Activated CD4-positive, alpha-beta T cell treated with anti-CD3 and anti-CD28 coated beads, Interleukin-10, Interleukin-2, amounts not matched to agents 100 ng/mL and 50 ng/mL, durations not matched to agents 16 hours and 8 hours (primary cell): ENCODE measurements at regions not wholly inside any gene's neighbourhood (a gene's known extent, or its start where the extent isn't known, plus 50 kb on each side); places are given as distances from the start of the nearest gene placed in this dataset.

Source experiments
- DNase-seq: peaks from one replicate; pipeline ENCODE4 v3.0.0-alpha.2; 2020

DNA sequence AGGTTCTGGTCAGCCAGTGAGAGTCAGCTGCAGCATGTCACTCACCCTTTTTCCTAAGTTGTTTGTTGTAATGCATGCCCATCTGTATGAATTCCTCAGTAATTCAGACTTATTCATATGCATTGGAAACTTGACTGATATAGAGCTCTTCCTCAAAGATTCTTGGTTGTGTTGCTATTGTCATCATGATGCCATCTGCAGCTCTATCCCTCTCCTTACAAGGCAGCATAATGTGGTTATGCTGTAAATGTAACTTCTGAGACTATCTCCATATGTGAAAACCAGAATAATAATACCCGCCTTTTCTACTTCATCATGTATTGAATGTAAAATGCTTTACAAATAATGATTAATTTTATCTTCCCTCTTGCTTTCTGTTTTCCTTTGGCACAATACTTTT is 252.6 kb upstream of the MTPN start:
- no peak for DNase-seq

DNA sequence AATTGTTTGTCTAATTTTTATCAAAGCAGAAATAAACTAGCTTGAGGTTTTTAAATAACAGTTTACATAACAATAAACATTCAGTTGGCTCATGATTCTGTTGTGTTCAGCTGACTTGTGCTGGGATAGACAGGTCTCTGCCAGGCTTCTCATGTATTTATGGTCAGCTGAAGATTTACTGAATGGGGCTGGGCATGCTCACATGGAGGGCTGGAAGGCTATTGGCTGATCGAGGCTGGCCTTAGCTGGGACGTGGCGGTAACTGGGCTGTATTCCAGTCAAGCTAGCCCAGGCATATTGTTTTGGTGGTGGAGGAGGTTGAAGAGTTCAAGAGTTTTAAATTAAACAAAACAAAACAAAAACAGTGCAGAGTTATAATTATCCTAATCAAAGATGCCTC is 251.0 kb upstream of the MTPN start:
- no peak for DNase-seq

DNA sequence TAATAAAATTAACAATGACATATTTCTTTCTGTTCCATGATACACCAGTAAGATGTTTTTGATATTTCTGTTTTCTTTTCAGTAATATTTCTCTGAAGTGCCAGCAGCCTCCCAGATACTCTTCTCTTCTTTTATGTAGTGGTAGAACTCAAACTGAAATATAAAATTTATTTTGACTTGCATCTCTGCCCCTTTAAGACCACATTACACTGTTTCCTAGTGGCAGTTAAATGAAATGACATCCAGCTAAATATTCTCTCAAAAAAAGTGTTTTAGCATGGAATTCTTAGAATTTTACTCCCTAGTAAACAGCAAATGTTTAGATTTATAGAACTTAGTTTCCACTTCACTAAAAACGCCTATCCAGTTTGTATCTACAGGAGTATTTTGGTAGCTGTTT is 237.2 kb upstream of the MTPN start:
- no peak for DNase-seq

DNA sequence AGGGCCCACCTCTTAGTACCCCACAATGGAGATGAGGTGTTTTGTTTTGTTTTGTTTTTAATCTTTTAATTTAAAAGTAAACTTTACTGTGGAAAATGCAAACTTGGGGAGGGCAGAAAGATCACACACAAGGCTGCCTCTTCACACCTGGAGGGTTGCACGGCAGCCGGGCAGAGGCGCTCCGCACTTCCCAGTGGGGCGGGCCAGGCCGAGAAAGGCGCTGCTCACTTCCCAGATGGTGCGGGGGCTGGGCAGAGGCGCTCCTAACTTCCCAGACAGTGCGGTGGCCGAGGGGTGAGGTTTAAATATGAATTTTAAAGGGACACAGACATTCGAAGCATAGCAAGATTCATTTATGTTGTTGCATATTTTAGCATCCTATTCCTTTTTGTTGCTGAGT is 235.9 kb upstream of the MTPN start:
- DNase-seq, result no peak

DNA sequence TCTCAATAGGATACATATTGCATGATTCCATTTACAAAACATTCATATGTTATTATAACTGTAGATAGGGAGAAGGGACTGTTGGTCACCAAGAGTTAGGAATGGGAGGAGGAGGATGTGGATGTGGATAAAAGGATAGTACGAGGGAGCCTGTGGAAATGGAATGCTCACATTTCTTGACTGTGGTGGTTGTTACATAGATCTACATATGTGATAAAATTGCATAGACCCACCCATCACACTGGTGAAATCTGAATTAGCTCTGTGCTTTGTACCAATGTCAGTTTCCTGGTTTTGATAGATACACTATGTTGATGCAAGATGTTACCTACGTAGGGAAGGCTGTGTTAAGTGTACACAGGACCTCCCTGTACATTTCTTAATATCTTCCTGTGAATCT is 233.5 kb upstream of the MTPN start:
- DNase-seq, result no peak

DNA sequence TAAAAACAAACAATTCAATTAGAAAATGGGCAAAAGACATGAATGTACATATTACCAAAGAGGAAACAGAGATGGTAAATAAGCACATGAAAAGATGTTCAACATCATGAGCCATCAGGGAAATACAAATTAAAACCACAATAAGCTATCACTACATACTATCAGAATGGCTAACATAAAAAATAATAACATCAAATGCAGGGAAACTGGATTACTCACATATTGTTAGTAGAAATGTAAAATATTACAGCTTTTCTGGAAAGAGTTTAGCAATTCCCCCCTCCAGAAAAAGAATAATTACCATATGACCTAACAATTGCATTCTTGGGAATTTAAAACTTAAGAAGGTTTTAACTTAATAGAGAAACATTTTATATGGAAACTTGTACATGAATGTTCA is 232.9 kb upstream of the MTPN start:
- no peak for DNase-seq

DNA sequence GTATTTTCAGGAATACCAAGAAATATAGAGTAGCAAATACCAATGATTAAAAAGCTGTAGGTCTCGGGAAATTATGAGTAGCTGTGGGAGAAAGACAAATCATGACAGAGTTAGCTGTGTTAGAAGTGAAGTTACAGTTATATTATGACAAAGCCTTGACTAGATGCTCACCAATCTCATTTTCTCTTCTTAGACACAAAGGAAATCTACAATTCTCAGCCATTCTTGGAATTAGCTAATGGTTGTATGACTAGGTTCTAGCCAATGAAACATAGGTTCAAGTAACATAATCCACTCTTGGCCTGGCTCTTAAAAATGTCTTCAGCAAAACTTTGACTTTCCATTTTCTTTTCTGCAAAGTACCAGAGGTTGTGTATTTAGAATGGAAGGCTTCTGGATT is 228.8 kb upstream of the MTPN start:
- DNase-seq, result no peak

DNA sequence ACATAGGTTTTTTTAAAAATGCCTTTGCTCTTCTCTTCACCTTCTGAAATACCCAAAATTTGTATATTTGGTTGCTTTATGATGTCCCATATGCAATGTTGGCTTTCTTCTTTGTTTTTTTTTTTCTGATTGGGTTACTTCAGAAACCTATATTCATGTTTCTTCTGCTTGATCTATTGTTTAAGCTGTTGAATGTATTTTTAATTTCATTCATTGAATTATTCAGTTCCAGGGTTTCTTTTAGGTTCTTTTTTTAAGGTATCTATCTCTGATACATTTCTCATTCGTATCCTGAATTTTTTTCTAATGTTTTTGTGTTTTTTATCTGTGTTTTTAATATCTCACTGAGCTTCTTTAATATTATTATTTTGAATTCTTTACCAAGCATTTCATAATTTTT is 221.0 kb upstream of the MTPN start:
- no peak for DNase-seq

DNA sequence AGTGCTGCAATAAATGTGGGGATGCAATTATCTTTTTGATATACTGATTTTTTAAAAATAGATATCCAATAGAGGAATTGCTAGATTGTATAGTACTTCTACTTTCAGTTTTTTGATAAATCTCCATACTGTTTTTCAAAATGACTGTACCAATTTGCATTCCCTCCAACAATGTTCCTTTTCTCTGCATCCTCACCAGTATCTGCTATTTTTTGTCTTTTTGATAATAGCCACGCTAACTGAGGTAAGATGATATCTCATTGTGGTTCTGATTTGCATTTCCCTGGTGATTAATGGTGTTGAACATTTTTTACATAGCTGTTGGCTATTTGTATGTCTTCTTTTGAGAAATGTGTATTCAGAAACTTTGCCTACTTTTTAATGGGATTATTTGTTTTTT is 217.7 kb upstream of the MTPN start:
- DNase-seq, result no peak

DNA sequence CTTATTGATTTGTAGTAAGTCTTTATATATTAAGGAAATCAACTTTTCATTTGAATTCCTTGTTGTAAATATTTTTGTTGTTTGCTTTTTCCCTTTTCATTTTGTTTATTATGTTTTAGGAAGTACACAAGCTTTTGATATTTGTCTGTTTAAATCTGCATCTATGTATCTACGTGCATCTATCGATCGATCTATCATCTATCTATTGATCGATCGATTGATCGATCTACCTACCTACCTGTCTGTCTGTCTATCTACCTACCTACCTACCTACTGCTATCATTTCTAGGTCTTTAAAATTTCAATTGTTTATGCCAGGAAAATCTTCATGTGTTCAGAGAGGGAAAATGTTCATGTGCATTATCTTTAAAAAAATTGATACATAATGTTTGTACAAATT is 216.8 kb upstream of the MTPN start:
- DNase-seq, result no peak

DNA sequence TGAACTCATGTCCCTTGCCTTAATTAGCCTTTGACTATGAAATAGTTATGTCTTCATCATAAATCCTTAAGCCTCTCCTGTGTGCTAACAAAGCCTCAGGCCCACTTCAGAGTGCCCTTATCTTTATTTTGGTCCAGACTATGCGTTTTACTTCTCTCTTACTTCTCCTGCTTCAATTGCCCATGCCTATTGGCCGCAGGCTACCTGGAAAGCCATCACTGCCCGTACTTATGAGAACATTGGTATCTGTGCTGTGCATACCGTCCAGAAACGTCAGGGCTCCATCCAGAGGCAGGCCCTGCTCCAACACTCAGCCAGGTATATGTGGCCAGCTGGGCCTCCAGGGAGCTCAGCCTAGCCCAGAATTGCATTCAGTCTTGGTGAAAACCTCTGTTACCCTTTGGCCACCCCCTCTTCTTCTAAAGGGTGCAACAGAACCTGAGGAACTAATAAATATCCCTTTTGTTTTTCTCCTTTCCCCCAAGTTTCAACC is 212.4 kb upstream of the MTPN start:
- no peak for DNase-seq

DNA sequence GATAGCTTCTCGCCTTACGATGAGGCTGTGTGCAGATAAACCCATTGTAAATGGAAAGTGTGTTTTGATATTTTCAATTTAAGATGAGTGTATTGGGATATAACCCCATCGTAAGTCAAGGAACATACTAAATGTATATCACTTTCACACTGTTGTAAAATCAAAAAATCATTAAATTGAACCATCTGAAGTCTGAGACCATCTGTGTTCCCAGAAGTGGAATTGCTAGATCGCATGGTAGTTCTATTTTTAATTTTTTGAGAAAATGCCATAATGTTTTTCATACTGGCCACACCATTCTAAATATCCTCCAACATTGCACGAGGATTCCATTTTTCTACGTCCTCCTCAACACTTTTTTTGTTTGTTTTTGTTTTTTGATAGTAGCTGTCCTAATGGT is 209.1 kb upstream of the MTPN start:
- no peak for DNase-seq

DNA sequence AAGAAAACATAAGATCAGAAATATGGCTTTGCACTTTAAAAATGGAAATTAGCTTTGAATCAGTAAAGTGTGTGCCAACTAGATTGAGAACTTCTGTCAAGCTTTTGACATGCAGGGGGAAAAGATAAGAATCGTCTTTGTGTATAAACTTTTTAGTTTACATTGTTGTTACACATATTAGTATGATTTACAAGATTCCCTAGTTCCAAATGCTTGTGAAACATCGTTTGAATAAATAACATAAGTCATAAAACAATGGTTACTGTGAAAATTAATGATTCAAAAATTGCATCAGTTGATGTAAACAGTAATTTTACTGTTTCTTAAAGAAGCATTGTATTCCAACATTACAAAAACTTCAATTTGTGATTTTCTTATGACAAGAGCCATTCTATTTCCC is 207.6 kb upstream of the MTPN start:
- DNase-seq, result no peak

DNA sequence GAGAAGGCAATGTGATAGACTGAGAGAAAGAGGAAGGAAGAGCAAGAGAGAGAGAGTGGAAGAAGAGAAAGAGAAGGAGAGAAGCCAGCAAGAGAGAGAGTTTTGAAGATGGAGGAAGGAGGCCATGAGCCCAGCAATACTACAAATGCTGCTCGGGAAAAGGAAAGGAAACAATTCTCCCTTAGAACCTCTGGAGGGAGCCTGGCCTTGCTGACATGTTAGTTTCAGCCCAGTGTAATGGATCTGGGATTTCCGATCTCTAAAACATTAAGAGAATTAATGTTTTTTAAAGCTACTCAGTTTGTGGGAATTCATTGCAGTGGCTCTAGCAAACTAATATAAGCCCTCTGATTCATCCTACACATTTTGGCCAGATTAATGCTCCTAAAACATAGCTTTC is 206.8 kb upstream of the MTPN start:
- DNase-seq, result no peak

DNA sequence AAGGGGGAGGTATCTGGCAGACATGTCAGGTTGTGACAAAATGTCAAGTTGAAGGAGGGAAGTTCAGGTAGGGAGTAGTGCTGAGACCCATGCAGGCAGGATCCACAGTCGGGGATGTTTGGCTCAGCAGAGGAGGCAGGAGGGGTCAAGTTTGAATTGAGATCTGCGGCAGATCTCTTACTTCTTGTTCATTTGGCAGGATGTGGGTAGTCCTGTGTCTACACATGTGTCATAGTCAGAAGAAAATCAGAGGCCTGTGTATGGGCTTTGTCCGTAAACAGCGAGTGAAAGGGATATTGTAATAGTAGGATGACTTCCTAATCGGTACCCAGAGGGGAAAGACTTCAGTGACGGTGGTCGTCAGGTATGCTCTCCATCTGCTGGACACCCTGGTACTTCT is 203.8 kb upstream of the MTPN start:
- no peak for DNase-seq

DNA sequence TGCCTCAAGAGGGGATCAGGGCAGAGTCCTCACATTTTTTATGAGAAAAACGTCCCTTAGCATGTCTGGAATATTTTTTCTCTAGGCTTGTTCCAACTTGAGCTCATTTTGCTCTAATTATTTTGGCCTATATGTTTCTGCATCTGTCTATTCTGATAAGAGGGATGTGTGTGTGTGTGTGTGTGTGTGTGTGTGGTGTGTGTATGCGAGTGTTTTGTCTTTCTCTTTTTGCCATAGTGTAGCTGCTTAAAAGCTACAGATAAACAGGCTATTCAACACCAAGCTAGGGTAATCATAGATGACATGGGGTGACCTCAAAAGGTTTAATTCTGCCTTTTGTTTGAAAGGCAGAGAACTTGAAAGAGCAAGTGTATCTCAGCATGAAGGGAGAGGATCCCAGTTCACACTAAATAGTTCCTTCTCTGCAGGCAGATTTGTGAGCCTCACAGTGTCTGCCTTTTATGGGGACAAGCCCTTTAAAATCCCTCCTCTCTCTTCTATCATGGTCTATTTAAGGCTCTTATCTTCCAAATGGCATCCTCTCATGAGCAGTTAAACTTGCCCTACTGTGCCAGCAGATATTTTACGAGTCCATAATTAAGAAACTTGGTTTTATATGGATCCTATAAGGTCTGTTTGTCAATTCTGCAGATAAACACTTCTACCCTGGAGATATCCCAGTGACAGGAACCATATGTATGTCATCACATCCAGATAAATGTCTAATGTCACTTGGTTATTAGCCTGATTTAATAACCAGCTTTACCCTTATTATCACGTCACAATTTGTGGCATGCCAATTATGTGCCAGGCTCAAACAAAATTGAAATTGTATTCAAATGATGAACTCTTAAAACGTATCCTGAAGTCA is 202.9 kb upstream of the MTPN start:
- no peak for DNase-seq

DNA sequence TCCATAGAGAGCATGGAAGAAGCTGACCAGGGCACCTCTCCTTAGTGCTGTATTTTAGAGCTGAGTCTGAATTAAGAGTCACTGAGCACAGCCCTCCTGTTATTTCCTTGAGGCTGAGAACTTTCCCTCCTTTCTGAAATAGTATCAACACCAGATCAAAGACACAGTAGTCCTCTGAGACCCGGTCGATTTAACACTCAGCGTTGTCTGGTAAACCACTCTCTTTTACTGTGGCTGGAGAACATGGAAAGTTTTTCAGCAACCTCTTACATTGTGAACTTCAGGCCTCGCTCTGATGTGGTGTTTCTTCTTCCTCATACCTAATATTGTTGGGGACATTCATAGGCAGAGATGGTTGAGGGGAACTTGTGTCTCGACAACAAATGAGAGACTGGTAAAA is 202.0 kb upstream of the MTPN start:
- no peak for DNase-seq

DNA sequence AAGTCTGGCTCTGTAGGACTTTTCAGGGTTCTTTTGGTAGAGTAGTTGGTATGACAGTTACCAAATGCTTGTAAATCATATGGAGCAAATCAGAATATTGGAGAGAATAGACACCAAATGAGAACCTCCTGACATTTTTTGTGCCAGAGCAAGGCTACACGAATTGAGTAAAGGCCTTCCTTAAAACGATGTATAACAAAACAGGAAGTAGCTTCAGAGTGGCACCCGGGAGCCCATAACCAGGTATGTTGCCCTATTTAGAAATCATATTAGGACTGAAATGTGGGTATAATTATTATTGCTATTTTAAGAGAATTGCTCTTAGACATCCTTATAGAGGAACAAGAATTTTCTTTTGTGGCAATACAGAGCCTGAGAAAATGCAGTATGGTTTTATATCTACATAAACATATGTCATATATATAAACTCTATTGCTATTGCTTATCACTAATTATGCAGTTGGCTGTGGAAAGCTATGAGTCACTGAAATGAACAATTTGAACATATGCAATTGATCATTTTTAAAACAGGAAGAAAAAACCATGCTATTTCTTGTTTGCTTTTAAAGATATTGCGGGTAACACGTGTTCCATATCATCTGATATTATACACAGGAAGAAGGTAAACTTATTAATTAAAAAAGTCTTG is 197.4 kb upstream of the MTPN start:
- no peak for DNase-seq

DNA sequence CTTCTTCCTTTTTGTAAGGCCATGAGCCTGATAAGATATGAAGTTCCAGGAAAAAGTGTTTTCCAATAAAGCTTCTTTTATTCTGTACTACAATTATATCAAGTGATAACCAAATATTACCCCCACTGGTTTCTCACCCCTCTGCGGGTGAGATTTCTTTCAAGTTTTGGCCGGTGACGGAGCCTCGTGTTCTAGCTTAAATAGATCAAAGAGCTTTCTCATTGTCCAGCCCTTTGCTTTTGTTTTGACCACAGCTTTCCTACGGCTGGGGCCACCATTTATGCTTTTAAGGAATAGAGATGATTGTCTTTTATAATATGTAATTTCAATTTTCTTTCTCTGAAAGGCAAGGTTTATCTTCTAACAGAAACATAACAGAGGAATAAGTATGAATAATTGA is 196.7 kb upstream of the MTPN start:
- no peak for DNase-seq

DNA sequence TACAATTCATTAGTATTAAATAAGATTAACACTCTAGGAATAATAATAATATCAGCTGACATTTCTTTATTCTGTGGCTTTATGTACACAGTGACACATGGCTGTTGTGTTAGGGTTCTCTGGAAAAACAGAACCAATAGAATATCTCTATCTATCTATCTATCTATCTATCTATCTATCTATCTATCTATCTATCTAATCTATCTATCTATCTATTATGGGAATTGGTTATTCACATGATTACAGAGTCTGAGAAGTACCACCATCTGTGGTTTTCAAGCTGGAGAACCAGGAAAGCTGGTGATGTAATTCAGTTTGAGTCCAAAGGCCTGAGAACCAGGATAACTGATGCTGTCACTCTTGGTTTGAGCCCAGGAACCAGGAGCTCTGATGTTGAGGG is 194.1 kb upstream of the MTPN start:
- DNase-seq, result no peak

DNA sequence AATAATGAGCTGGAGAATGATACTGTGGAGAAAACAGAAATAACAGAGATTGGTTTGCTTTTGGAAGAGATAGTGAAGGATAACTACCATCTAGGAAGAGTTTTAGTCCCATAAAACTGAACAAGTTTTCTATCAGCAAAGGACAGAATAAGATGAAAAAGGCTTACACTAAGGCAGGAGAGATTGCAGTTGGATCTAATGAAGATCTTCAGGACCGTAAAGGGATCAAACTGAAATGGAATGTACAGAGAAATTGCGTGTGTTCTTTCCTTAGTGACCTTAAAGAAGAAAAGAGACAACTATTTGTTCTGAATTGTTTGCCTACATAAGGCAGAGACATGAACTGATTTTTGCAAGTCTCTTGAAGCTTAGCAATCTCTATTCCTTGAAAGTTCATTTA is 191.7 kb upstream of the MTPN start:
- DNase-seq, result no peak

DNA sequence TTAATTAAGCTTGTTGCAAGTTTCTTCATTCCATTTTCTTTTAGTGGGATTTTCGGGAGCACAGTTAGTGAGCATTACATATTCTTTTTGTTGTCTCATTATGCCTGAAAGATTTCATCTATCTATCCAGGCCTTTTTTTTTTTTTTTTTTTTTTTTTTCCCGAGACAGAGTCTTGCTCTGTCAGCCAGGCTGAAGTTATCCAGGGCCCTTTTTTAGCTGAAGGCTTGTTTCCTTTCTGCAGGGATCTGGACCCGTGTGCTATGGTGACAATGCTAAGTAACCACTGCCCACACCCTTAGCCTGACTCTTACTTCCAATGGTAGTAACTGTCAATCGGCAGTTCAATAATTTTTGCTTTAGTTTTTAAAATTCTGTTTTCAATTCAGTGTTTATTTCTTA is 190.8 kb upstream of the MTPN start:
- no peak for DNase-seq

DNA sequence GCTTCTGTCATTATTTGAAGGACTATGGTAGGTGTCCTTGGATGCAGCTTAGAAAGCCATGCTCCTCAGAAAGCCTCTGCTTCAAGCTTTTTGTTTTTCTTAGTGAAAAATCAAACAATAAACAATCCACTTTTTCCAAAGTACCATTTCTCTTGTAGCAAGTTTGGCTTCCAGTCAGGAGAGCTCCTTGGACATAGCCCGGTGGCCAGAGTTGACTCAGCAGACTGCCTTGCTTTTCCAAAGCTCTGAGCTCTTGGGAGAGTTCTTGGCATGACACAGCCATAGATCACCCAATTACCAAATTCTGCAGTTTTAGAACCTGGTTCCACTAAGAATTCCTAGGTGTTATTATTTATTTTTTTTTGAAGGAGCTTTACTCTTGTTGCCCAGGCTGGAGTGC is 189.4 kb upstream of the MTPN start:
- no peak for DNase-seq

DNA sequence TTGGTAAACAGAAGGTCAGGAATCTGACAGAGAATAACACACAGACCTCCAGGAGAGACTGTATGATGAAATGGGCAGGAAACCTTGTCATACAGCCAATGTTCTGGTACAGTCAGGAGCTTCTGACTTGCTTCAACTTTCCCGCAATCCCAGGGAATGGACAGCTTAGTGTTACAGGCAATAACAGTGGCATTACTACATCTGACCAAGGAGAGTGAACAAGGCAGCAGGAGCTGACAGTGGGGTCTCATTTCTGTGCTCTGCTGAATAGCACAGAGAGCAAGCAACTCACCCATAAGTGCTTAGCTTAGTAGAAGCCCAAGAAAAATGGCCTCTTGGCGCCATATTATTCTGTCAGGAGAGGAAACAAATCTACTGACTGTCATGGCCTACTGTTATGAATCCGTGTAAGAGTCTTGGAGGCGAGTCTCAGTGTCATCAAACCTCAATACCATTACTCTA is 186.2 kb upstream of the MTPN start:
- DNase-seq, result no peak

DNA sequence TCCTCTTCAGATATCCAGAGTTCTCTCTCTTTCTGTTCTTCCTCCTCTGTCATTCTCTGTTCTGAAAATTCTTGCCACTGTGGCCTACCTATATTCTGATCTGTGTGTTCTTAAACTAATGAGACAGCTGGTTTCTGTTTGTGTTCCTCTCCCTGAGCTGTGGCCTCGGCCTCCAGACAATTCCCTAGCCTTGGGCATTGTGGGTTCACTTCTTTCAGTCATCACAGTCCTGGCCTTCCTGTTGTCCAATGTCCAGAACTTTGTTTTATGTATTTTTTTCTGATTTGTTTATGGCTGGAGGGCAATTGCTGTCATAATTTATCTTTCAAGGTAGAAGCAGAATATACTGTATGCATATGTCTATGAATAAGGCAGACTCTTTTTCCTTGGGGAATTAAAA is 173.2 kb upstream of the MTPN start:
- no peak for DNase-seq
